Fibroblast of villous mesenchyme (primary cell): ENCODE measurements at regions not wholly inside any gene's neighbourhood (a gene's known extent, or its start where the extent isn't known, plus 50 kb on each side); places are given as distances from the start of the nearest gene placed in this dataset.

Source experiments
- DNase-seq: peaks from one replicate; pipeline ENCODE4 v3.0.0-alpha.2; 2010; ENCODE audit warnings: low read depth
- H3K4me3 ChIP-seq: 2 replicates; pipeline ENCODE4 v1.5.1; 2011; ENCODE audit warnings: low read depth, mild to moderate bottlenecking, low read length
- TF ChIP-seq, protein P1 (sequence below): IDR thresholded peaks from 2 replicates; pipeline ENCODE4 v1.5.1; 2012; ENCODE audit warnings: low read depth, mild to moderate bottlenecking, low read length; ENCODE audit not compliant: insufficient read depth

DNA sequence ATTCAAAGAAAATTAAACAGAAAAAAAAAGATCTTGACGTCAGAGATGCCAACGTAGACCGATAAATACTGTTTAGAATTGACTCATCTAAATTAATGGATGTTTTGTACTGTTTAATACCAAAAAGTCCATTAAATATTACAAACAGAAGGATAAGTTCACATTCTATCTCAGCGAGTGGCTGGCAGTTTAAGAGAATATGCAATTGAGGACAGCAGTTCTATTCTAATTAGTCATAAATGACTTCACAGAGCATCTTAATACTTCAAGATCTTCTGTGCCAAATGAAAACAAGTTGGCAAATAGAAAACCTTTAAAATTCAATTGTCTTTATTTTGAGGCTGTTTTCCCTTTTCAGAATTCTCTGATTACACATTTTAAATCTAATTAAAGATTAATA lies 326.6 kb upstream of the NREP start:
- no peak overlapping the region for H3K4me3 ChIP-seq
- TF ChIP-seq, protein P1, sequence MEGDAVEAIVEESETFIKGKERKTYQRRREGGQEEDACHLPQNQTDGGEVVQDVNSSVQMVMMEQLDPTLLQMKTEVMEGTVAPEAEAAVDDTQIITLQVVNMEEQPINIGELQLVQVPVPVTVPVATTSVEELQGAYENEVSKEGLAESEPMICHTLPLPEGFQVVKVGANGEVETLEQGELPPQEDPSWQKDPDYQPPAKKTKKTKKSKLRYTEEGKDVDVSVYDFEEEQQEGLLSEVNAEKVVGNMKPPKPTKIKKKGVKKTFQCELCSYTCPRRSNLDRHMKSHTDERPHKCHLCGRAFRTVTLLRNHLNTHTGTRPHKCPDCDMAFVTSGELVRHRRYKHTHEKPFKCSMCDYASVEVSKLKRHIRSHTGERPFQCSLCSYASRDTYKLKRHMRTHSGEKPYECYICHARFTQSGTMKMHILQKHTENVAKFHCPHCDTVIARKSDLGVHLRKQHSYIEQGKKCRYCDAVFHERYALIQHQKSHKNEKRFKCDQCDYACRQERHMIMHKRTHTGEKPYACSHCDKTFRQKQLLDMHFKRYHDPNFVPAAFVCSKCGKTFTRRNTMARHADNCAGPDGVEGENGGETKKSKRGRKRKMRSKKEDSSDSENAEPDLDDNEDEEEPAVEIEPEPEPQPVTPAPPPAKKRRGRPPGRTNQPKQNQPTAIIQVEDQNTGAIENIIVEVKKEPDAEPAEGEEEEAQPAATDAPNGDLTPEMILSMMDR, result no peak
- no peak for DNase-seq

DNA sequence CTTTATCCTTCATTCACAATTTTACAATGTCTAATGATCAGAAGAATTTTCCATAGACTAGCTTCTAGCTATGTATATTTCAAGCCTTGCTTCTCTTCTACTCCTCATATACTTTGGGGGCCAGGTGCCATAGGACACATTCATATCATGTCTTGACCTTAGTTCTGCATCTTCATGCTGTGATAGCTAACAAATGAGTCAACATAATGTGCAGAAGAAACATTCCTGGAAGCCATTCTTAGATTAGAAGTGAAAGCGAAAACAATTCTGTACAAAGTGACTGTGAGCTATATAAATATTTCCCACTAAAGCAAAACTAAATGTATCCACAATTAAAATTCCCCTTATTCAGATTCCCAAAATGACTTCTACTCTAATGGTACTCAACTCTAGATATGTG lies 320.2 kb upstream of the NREP start:
- TF ChIP-seq, protein P1, result no peak
- peak; percentile 27 for DNase-seq
- no peak overlapping the region for H3K4me3 ChIP-seq

DNA sequence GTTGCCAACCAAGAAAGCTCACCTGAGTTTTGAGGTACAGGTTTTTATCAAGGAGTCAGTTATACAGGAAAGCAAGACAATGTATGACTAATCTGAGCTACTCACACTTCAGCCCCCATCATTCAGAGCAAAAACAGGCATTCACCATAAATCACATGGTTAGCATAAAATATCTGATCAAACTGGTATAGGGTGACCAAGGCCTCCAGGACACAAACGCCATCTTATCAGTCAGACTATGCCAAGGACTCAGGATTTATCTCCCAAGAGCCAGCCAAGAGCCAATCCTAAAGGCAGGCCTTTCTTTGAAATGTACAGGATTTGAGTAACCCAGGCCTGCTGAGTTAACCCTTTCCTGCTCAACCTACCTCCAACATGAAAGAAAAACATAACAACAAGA lies 313.0 kb upstream of the NREP start:
- TF ChIP-seq, protein P1, result no peak
- no peak overlapping the region for H3K4me3 ChIP-seq
- no peak for DNase-seq

DNA sequence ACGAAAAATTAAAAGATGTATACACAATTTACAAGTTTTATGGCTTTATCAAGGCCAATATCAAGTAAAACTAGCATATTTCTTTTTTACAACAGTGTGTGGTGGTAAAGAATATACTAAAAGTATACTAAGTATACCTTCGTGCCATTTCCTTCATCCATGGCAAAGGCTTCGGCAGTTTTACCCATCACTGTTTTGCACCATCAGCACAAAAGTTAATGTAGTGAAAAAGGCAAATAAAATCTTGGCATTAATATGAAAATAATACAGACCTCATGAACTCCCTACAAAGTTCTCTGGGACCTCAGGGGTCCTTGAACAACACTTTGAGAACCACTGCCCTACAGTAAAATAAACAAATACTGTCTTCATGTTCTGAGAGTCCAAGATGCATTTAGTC lies 312.3 kb upstream of the NREP start:
- no peak overlapping the region for H3K4me3 ChIP-seq
- TF ChIP-seq, protein P1, result no peak
- no peak for DNase-seq

DNA sequence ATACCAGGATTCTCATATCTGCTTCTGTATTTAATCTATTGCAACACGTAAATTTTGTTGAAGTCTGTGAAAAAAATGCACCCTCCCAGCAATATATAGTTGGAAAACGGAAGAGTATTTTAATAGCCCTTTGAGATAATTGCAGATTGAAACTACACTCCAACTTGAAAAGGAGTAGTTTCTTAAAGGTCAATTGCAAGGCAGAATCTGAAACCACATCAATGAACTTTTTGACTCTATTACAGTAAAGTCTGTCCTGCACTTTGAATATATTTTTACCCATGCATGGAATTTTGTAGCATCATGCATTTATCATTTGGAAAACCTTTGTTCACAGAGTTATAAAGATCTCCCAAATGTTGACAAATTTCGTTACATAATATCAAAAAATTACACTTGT lies 311.6 kb upstream of the NREP start:
- TF ChIP-seq, protein P1, result no peak
- DNase-seq, result no peak

DNA sequence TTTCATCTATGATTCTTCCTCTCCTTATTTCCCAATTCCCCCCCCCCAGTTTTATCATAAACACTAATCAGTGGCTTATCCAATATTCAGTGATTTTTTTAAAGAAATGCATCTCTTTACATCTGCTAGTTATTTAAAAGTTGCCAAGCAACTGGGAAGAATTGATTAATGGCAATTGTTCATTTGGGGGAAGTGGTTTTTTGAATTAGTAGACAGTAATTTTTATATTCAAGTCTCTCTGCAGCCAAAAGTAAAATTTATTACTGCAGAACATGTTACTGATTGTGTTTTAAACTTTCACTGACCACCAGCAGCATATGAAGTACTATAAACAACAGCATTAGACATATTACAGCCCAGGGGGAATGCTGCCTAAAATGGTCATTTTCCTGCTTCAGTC lies 308.8 kb upstream of the NREP start:
- H3K4me3 ChIP-seq, result no peak overlapping the region
- DNase-seq, result no peak
- TF ChIP-seq, protein P1, result no peak

More for the DNA sequence above, 311.6 kb upstream of the NREP start:
- no peak overlapping the region for H3K4me3 ChIP-seq

DNA sequence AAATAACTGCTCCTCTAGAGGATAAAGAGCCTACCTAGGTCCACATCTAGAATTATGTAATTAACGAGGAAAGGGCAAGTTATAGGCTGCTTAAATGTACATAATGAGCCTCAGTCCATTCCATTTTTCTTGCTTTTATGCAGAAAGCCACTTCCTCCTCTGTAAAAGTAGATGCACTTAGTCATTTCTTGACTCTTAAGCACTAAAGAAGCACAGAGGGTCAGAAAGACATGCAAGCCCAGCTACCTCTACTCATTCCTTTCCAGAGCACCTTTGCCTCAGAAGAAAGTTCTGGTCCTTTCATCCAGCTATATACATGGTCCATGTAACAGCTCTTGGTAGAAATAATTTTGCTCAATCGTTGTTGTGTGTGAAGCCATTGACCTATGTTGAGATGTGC lies 308.0 kb upstream of the NREP start:
- no peak overlapping the region for H3K4me3 ChIP-seq
- TF ChIP-seq, protein P1, result no peak
- DNase-seq, result no peak
